ENCODE measurements at regions not wholly inside any gene's neighbourhood (a gene's known extent, or its start where the extent isn't known, plus 50 kb on each side); places are given as distances from the start of the nearest gene placed in this dataset.

DNA sequence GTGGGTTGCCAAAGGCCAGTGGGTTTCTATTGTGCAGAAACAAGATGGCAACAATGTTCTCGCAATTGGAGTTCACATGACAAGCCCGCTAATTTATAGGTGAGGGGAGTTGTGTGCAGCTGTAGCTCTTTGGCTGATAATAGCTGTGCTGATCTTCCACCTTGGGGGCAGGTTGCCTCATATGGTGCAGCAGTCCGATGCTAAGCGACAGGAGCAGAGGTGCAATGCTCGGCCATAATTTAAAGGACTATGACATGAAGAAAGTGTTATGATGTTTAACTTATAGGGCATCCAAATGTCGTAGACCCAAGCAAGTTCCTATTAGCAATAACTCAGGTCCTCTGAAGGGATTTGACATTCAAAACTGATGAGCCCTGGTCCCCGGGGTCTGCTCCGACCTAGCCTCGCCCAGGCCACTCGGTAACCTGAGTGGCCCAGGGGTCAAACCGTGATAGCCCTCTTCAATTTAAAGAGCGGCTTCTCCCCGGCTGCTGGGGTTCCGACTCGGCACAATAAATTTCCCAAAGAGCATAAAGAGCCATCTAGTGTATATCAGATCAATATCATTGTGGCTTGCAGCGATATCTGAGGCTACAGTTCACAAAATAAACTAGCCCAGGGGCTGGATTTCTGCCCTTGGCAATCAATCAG is 724.0 kb downstream of the IRX1 start:
- Histone ChIP-seq H3K9me3 (no peaks in the 10 kb centered on the region), H3K27me3 (replicated peaks; ENCODE audit: insufficient read depth) (no peaks in the 10 kb centered on the region), H3K4me3 (no peak overlapping the region), H3K36me3 (no peaks in the 10 kb centered on the region), H3K4me1 (ENCODE audit: control insufficient read depth in 1 of 2, low read depth in 2 of 2) (no peaks in the 10 kb centered on the region), H3K27ac (no peak overlapping the region)
- ATAC-seq (ENCODE audit: insufficient number of reproducible peaks, low FRiP score, low read depth) (no peak), DNase-seq (ENCODE audit: low spot score) (no peak)
- TF ChIP-seq, protein P1, sequence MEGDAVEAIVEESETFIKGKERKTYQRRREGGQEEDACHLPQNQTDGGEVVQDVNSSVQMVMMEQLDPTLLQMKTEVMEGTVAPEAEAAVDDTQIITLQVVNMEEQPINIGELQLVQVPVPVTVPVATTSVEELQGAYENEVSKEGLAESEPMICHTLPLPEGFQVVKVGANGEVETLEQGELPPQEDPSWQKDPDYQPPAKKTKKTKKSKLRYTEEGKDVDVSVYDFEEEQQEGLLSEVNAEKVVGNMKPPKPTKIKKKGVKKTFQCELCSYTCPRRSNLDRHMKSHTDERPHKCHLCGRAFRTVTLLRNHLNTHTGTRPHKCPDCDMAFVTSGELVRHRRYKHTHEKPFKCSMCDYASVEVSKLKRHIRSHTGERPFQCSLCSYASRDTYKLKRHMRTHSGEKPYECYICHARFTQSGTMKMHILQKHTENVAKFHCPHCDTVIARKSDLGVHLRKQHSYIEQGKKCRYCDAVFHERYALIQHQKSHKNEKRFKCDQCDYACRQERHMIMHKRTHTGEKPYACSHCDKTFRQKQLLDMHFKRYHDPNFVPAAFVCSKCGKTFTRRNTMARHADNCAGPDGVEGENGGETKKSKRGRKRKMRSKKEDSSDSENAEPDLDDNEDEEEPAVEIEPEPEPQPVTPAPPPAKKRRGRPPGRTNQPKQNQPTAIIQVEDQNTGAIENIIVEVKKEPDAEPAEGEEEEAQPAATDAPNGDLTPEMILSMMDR (IDR thresholded peaks at IDR 0.05) = no peak

DNA sequence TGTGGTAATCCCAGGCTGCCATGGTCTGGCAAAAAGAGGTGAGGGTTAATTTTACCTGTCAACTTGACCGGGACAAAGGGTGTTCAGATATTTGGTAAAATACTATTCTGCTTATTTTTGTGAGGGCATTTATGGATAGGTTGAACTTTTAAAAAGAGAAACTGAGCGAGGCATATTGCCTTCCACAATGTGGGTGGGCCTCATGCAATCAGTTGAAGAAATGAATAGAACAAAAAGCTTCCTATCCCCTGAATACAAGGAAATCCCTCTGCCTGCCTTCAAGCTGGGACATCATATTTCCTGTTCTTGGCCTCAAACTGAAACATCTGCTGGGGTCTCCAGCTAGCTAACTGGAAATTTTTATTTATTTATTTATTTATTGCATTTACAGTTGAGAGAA is 734.7 kb downstream of the IRX1 start:
- Histone ChIP-seq H3K4me3 (no peak overlapping the region), H3K27me3 (replicated peaks; ENCODE audit: insufficient read depth) (no peaks in the 10 kb centered on the region), H3K4me1 (ENCODE audit: control insufficient read depth in 1 of 2, low read depth in 2 of 2) (no peaks in the 10 kb centered on the region), H3K27ac (no peak overlapping the region), H3K36me3 (no peaks in the 10 kb centered on the region), H3K9me3 (no peaks in the 10 kb centered on the region)
- DNase-seq (ENCODE audit: low spot score) (no peak), ATAC-seq (ENCODE audit: insufficient number of reproducible peaks, low FRiP score, low read depth) (no peak)
- TF ChIP-seq, protein P1 (IDR thresholded peaks at IDR 0.05) = no peak

DNA sequence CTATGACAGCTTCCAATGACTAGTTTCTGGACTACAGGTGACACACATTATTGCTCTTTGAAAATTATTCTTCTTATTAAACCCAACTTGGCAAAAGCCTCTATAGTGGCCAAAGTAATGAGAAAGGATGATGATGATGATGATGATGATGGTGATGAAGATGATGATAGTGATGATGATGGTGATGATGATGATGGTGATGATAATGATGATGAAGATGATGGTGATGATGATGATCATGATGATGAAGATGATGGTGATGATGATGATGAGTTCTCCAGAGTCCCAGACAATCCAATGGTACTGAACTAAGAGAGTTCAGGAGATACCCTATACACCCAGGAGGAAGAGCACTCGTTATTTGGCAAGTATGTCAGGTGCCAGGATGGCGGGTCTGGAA is 739.4 kb downstream of the IRX1 start:
- Histone ChIP-seq H3K27me3 (replicated peaks; ENCODE audit: insufficient read depth) (no peaks in the 10 kb centered on the region), H3K9me3 (no peaks in the 10 kb centered on the region), H3K4me1 (ENCODE audit: control insufficient read depth in 1 of 2, low read depth in 2 of 2) (no peaks in the 10 kb centered on the region), H3K27ac (no peak overlapping the region), H3K4me3 (no peak overlapping the region), H3K36me3 (no peaks in the 10 kb centered on the region)
- TF ChIP-seq, protein P1 (IDR thresholded peaks at IDR 0.05) = no peak
- ATAC-seq (ENCODE audit: insufficient number of reproducible peaks, low FRiP score, low read depth) (no peak), DNase-seq (ENCODE audit: low spot score) (no peak)

DNA sequence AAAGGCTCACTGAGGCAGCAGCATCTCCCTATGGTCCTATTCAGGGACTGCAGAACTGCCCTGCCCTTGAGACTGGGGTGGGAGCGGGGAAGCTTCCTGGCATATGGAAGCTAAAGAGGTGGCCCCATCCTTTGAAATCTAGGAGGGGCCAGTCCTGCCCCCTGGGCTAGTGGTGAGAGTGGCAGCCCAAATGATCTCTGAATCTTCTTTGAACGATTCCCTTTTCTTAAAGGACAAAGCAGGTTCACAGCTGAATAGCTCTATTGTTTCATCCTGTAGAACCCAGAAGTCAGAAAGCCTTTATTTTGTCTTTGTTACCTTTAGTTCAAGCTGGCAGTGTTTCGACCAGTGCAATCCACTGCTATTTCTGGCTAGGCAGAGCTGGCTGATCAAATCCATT is 741.9 kb downstream of the IRX1 start:
- Histone ChIP-seq H3K9me3 (no peaks in the 10 kb centered on the region), H3K4me1 (ENCODE audit: control insufficient read depth in 1 of 2, low read depth in 2 of 2) (no peaks in the 10 kb centered on the region), H3K4me3 (no peak overlapping the region), H3K27ac (no peak overlapping the region), H3K36me3 (no peaks in the 10 kb centered on the region), H3K27me3 (replicated peaks; ENCODE audit: insufficient read depth) (no peaks in the 10 kb centered on the region)
- DNase-seq (ENCODE audit: low spot score) = no peak
- TF ChIP-seq, protein P1 (IDR thresholded peaks at IDR 0.05) = no peak
- ATAC-seq (ENCODE audit: insufficient number of reproducible peaks, low FRiP score, low read depth) = no peak

DNA sequence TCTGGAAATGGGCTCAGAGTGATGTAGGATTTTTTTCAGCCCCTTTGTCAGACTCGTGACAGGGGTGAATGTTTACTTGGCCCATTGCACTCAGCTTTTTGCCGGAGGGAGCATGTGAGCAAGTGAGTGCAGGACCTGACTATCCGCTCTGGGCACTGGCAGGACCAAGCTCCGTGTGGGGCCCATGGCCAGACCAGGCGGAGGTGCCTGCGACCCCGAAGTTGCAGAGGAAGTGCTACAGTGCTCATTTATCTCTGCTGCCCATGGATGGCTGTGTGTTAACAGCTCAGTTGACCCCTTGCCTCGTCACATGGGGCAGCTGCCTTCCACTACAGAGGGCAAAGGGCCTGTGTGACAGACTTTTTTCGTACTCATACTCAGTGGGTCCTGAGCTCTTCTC is 744.3 kb downstream of the IRX1 start:
- no peak for ATAC-seq (ENCODE audit: insufficient number of reproducible peaks, low FRiP score, low read depth)
- TF ChIP-seq, protein P1 (IDR thresholded peaks at IDR 0.05) = no peak

More for the DNA sequence above, 744.3 kb downstream of the IRX1 start:
- no peaks in the 10 kb centered on the region for H3K4me1 ChIP-seq (ENCODE audit: control insufficient read depth in 1 of 2, low read depth in 2 of 2)
- no peaks in the 10 kb centered on the region for H3K27me3 ChIP-seq (replicated peaks; ENCODE audit: insufficient read depth)
- DNase-seq (ENCODE audit: low spot score) = no peak
- H3K9me3 ChIP-seq = no peaks in the 10 kb centered on the region
- H3K4me3 ChIP-seq = no peak overlapping the region
- no peaks in the 10 kb centered on the region for H3K36me3 ChIP-seq
- no peak overlapping the region for H3K27ac ChIP-seq

All from thoracic aorta (tissue), 2 donors.